SKM-1 treated with dmso at 0.1 percent for 144 hours (cell line): ENCODE measurements at regions not wholly inside any gene's neighbourhood (a gene's known extent, or its start where the extent isn't known, plus 50 kb on each side); places are given as distances from the start of the nearest gene placed in this dataset.

Source experiments
- DNase-seq: peaks from one replicate; lab custom pipeline; 2025; ENCODE audit not compliant: unreplicated experiment; lab: John Stamatoyannopoulos, UW

DNA sequence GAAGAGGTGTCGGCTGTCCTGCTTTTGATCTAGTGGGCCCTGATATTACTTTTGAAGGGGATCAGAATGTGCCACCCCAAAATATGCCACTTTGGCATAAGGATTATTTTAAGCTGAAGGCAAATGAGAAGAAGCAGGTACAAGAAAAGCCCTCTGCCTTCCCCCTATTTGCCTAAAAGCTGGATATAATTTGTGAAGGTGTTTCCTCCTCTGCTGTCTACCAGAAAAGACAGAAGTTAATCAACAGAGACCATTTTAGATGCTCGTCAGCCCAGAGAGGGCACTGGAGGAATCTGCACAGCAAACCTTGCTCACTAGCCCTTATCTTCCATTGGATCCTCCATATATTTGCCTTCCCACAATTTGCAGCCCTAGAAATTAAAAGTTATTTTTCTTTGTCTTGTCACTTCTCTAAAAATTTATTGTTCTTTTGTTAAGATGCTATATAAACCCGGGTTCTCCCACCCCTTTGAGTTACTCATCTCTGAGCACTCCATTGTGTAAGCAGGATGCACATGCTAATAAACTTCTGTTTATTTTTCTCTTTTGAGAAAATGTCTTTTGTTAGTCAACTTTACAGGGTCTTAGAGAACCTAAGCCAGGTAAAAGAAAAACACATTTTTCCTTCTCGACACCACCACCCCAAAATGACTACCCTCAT, 163.2 kb upstream of the SLC1A4 start:
- DNase-seq: no peak

DNA sequence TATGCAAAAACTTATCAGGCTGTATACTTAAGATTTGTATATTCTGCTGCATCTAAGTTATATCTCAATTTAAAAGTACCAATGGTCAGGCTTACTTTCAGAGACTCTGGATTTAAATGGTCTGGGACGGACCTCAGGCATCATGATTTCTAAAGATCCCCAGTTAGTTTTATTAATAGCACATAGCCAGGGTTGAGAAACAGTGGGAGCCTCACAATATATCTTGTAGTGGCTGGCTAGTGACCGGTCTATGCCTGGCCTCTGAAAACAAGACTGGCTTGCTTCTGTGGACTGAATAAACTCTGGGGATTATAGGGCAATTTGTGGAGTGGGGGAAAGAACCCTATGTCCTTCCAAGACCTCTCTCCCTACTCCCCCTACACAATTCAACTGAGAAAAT, 162.5 kb upstream of the SLC1A4 start:
- no peak for DNase-seq

DNA sequence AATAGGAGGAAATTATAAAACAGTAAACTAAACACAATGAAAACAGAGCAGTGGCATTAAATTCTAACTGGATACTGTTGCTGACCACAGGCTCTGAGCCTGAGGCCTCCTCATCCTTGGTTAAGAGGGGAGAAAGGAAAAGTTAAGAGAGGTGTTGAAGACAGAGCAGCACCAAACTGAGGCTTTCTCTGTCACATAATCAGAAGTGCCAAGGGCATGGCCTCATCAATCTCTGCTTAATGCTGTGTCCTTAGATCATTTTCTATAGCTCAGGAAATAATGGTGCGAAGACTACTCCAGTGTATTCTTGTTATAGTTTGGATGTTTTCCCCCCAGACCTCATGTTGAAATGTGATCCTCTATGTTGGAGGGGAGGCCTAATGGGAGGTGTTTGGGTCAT, 160.9 kb upstream of the SLC1A4 start:
- DNase-seq: no peak

DNA sequence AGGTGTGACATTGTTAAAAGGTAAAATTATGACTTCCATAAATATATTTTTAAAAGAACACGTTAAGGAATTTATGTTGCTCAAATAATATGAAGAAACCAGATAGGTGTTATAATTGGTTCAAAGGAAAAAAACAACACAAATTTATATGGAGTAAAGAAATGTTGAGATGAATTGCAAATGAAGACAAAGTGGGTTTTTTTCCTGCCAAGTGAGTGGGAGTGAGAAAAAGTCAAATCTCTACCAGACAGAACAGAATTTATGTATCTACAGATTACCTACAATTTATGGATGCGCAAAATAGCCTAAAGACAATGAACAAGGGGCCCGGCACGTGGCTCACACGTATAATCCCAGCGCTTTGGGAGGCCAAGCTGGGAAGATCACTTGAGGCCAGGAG, 159.7 kb upstream of the SLC1A4 start:
- no peak for DNase-seq

DNA sequence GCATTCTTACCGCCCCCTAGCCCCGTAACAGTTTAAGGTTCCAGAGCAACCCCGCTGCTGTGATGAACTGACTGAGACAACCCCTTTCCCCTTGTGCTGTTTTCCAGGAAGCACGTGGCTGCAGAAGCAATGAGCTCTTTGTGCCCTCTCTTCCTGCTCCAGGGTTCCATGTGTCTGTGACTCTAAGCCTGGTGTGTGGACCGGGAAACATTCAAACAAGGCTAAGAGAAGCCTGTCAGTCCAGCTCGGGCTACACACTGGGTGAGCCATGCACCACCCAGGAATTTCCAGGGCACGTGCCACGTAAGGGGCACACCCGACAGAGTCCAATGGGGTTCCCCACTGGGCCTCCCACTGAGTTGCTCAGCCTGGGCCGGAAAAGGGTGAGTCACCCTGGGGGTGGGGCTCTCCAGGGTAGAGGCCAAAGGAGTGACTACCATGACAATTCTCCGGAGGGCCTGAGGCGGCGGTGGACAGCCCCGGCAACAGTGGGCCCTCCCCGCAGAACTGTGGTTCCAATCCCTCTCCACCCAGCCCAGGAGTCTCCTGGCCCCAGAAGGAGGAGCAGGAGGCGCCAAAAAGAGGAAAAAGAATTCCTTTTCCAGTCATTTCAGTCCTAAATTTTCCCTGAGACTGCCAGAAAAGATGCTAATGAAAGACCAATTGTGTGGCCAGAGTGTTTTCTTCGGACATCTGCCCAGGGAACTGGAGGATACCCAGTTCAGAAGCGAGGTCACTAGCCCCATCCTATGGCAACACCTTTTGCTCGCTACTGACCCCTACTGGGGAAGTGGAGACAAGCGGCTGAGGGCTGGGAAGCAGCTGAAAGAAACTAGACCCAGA, 157.8 kb upstream of the SLC1A4 start:
- DNase-seq: peak; percentile 58

DNA sequence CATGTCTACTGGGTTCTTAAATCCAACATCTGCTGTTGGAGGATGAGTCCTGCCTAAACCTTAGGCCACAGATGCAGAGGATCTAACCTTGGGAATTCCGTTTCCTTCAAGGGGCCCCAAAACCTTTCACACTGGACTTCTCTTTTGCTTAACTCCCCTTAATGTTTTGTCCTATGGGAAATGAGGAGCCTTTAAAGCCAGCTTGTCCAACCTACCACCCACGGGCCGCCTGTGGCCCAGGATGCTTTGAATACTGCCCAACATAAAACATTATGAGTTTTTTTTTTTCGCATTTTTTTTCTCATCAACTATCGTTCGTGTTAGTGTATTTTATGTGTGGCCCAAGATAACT, 157.2 kb upstream of the SLC1A4 start:
- DNase-seq: no peak

DNA sequence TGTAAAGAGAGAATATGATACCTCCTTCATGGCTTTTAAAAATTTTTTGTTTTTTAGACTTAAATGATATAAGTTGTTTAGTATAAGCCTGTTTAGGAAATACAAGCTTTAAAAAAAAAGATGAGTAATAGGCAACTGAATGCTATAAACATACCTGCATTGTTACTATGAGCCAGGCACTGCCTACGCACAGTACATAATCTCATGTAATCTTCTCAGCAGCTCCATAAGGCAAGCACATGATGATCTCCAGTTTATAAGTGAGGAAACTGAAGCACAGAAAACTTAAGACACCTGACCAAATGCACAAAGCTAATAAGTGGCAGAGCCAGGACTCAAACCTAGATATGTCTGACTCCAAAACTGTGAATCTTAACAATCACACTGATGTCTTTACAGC, 156.3 kb upstream of the SLC1A4 start:
- no peak for DNase-seq

DNA sequence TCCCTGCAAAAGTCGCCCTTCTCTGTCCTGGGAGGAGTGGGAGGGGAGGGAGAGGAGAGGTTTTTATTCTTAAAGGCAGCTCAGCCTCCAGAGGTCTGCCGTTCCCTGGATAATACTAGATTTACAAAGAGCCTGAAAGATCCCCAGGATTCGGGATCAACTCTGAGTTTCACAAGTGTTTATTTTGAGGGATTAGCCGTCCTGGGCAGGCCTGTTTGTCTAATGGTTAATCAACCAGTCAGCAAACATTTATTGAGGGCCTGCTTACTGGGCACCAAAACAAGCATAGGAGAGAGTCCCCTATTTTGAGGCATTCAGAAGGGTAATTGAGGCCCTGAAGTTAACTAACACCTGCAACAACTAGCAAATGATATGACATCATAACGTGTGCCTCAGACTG, 152.6 kb upstream of the SLC1A4 start:
- no peak for DNase-seq

DNA sequence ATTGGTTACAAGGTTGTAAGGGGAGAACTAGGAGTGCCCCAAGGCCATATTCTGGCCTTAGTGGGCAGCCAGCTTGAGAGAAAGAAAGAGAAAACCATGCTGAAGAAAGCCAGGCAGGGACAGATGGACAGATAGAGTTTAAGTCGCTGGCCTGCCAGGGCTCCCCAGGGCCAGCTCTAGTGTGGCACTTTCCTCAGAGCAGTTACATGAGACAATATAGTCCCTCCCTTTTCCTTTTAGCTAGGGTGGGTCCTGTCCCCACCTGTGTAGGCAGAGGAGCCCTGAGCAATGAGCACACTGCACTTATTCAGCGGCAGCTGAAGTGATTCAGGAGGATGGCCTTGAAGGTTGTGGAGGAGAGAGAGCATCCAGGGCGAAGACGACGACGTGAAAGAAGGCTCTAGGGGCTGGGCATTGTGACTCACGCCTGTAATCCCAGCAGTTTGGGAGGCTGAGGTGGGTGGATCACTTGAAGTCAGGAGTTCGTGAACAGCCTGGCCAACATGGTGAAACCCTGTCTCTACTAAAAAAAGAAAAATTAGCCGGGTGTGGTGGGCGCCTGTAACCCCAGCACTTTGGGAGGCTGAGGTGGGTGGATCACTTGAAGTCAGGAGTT, 152.0 kb upstream of the SLC1A4 start:
- DNase-seq: no peak

DNA sequence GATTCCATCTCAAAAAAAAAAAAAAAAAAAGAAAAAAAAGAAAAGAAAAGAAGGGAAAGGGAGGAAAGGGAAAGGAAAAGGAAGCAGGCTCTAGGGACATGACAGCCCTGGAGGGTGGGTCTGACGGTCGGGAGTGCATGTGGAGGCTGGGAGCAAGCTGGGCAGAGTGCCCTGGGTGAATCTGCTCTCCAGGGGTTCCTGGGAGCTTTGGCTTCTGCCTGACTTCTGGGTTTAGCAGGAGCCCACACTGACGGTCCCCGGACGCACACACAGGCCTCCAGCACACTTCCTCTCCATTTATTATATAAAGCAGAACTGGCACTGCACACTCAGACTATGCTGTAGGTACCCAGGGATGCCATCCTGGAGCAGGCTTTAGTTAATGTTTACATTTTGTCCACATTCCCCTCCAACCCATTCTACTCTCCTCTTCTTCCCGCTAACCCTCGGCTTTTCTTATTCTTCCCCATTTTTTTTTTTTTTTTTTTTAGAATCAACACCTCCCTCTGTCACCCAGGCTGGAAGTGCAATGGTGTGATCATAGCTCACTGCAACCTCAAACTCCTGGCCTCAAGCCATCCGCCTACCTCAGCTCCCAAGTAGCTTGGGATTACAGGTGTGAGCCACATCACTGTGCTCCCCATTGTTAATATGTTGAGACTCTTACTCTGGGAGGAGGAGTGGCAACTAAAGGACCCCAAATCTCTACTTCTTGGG, 151.1 kb upstream of the SLC1A4 start:
- DNase-seq: peak; percentile 55

DNA sequence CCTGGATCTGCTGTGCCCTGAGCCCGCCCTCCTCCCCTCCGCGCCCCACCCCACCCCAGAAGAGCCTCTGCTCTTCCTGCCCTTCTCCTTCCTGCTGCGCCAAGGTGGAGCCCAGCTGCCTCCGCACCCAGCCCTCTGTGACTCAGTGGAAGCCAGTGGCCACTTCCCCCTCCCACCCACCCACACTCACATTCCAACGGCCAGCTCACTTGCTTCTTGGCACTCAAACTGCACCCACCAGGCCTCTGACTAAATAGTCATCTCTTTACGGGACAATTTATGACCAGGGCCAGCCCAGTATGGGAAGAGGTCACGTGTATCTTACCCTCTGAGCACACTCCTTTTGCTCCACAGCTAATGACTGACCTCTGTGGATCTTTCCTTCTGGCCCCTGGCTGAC, 150.4 kb upstream of the SLC1A4 start:
- DNase-seq: no peak

DNA sequence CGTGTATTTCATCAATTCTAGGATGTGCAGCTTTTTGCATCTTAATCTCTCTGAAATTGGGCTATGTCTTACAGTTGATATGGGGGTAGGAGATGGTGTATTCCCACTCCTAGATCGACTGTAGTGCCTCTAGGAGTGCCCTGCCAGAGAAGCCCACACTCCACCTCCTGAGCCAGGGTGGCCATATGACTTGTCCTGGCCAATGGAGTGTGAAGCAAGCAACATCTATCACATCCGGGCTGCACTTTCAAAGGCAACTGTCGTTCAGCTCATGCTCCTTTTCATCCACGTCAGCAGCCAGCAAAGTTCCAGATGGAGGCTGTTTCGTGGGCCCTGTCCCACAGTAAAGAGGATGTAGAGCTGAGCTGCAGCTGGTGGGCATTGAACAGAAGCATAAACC, 149.4 kb upstream of the SLC1A4 start:
- no peak for DNase-seq

DNA sequence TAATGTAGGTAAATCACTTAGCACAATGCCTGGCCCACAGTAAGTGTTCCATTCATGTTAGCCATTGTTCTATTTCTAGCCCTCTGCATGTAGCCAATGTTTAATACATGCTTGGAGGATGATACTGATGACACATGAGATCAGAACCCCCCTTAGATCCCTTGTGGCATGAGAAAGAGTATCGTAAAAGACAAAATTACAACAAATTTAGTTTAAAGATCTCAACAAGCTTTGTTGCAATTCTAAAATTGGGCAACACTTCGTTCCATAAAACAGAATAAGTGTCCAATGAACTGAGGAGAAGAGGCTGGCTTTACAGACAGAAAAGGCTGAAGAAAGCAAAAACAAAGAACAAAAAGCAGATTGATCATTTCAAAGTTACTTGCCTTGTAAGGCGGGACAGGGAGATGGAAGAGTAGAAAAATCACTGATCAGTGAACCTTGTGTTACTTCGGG, 148.7 kb upstream of the SLC1A4 start:
- no peak for DNase-seq

DNA sequence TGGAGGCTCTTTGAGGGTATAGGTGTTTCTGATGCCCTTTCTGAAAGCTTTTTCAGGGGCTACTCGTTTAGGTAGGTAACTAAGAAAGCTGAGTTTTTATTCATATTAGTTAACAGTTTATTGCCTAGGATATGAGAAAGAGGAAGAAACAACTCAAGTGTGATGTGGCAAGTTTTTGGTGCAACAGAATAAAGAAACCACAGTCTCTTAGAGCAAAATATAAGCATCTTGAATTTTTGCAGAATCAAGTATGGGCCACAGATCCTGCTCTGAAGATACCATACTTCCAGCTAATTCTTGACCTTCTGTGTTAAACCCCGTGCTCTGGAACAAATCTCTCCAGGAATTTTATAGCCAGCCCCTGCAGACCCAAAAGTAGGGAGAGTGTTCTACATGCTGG, 147.7 kb upstream of the SLC1A4 start:
- DNase-seq: peak; percentile 85

DNA sequence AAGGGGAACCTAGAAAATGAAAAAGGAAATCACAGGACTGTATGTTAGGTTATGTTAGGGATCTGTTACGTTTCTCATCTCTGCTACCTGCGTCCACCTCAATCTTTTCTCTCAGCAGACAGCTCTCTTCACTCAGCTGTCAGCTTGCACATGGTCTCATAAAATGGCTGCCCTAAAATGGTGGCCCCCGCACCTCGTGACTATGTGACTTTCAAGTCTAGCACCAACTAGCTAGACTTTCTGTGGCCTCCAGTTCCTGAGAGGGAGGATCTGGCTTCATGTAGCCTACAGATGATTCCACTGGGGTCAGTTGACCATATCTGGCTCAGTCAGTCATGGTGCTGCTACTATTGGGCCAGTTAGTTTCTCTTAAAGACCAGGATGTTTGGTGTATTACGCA, 147.2 kb upstream of the SLC1A4 start:
- DNase-seq: no peak

DNA sequence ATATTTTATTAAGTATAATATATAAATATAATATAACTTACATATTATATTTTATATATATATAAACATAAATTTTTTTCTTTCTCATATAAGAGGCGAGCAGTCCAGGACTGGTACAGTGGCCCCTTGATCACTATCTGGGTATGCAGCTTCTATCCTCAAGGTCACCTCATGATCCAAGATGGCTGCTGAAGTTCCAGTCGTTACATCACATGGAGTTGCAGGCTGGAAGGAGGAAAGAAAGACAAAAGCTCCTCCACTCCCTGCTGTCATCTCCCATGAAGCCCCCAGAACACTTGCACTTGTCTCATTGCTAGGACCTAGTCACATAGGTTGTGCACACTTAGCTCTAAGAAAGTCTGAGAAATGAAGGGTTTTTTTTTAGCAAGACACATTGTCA, 145.1 kb upstream of the SLC1A4 start:
- DNase-seq: no peak

DNA sequence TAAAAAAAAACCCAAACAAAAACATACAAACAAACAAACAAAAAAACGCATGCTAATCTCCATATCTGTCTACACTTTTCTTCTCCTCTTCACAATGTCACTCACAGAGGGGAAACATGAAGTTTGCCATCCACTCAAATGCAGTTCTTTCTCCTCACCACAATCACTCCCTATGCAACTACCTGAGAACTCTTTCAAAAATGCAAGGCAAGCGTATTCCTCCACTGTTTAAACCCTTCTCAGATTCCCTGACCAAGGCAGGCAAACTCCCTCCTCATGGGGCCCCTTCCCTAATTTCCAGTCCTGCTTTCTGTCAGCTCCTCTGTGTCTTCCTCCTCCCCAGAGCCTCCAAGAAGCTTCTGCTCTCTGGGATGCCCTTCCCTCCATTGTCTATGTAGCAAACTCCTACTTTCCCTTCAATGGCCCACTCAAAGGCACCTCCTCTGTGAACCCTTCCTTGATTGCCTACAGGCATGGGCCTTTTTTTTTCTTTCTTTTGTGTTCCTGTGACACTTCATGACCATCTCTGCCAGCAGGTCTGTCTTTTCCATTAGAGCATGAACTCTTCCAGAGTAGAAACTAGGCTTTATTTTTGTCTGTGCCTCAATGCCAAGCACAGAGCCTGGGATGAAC, 143.8 kb upstream of the SLC1A4 start:
- no peak for DNase-seq

DNA sequence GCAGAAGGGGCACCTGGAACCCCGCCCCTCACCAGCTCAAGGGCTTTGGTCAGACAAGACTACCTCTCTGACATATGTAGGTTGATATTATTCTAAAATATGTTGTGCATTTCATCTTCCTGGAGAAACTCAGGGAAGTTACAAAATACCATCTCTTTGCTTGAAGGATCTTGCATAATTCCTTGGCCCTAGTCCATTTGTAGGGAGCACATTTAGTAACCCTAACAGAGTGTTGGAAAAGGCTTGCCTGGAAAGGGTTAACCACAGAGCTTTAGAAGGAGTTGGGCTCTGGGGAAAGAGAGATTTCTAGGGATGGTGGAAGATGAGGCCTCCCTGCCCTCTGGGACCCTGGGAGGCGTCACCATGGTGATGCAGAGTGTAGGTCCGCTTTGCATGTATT, 143.0 kb upstream of the SLC1A4 start:
- DNase-seq: peak; percentile 52

DNA sequence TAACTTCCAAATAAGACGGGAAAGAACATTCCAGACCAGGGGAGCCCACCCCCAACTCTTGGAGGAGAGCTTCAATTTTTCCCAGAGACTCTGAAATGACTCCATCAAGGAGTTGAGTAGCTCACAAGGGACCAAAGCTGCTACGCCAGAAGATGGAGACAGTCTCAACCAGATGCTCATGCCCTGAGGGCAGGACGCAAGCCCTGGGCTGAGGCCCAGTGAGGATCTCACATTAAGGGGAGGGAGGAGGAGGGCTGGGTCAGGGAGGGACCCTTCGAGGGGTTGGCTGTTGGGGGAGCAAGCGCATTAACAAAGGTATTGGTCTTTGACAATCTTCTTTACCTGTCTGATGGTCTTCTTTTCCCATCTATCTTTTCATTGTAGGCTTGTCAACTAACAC, 141.3 kb upstream of the SLC1A4 start:
- no peak for DNase-seq

DNA sequence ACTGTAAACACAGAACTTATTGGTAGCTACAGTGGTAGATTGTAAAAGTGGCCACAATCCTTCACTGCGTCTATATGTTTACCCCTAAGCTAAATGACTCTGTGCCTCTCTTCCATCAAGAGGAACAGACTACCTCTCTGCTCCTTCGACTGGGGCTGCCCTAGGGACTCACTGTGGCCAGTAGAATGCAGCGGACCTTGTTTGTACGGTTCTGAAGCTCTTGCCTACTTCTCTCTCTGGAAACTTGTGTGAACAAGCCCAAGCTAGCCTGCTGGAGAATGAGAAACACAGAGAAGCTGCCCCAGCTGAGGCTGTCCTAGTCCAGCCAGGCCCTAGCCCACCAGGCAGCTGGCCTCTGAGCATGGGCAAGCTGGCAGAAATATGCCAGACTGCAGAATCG, 140.8 kb upstream of the SLC1A4 start:
- DNase-seq: no peak

DNA sequence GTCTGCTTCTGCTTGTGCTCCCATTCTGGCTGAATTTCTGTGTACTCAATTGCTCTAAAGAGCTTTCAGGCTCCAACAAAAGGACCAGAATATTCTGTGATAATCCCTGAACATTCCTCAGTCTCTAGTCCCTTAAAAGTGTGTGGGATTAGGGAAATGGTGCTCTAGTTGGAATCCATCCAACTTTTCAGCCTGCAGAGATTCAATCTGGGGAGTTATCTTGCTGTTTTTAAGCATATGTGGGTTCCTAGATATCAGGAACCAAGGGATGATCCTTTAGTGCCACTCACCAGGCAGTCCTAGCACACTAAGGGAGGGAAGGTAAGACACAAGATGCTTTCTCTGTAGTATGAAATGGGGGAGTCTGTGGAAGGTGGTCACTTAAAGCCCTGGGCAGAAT, 140.3 kb upstream of the SLC1A4 start:
- no peak for DNase-seq
